ENCODE measurements at regions not wholly inside any gene's neighbourhood (a gene's known extent, or its start where the extent isn't known, plus 50 kb on each side); places are given as distances from the start of the nearest gene placed in this dataset.

DNA sequence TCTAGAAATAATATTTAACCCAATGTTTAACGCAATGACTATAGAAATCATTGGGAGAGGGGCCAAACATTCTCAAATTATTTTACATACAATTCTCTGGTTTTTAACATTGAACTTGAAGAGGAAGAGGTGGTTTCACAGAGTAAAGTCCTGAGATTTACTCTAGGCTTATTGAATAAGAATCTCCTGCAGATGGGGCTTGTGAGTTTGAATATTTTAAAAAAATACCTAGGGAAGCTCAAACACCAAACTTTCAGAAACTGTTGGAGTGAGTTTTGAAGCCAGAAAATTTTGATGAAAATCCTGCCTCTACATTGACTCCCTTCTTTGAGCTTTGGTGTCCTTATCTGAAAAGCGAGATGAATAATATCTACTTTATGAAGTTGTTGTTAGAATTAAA, 906.6 kb downstream of the TUSC7 start:
- TF ChIP-seq, protein P1, sequence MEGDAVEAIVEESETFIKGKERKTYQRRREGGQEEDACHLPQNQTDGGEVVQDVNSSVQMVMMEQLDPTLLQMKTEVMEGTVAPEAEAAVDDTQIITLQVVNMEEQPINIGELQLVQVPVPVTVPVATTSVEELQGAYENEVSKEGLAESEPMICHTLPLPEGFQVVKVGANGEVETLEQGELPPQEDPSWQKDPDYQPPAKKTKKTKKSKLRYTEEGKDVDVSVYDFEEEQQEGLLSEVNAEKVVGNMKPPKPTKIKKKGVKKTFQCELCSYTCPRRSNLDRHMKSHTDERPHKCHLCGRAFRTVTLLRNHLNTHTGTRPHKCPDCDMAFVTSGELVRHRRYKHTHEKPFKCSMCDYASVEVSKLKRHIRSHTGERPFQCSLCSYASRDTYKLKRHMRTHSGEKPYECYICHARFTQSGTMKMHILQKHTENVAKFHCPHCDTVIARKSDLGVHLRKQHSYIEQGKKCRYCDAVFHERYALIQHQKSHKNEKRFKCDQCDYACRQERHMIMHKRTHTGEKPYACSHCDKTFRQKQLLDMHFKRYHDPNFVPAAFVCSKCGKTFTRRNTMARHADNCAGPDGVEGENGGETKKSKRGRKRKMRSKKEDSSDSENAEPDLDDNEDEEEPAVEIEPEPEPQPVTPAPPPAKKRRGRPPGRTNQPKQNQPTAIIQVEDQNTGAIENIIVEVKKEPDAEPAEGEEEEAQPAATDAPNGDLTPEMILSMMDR (conservative IDR thresholded peaks at IDR 0.05; ENCODE audit: low read depth, low read length), result peak; percentile 0
- H3K4me3 ChIP-seq (ENCODE audit: low read depth, low read length), result no peak overlapping the region
- DNase-seq (ENCODE audit: low read depth), result no peak

DNA sequence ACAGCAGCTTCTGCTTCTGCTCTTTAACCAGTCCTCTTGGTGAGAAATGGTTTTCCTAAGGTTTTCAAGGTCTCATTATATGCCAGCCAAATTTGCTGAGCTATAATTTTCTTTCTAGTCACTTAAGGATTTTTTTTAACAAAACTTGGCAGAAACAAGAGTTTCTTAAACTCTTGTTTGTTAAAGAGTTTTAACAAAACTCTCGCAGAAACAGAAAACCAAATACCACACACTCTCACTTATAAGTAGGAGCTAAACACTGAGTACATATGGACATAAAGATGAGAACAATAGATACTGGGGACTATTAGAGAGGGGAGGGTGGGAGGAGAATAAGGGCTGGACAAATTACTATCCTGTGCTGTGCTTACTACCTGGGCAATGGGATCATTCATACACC, 908.3 kb downstream of the TUSC7 start:
- TF ChIP-seq, protein P1 (conservative IDR thresholded peaks at IDR 0.05; ENCODE audit: low read depth, low read length), result no peak
- no peak overlapping the region for H3K4me3 ChIP-seq (ENCODE audit: low read depth, low read length)
- DNase-seq (ENCODE audit: low read depth), result no peak

DNA sequence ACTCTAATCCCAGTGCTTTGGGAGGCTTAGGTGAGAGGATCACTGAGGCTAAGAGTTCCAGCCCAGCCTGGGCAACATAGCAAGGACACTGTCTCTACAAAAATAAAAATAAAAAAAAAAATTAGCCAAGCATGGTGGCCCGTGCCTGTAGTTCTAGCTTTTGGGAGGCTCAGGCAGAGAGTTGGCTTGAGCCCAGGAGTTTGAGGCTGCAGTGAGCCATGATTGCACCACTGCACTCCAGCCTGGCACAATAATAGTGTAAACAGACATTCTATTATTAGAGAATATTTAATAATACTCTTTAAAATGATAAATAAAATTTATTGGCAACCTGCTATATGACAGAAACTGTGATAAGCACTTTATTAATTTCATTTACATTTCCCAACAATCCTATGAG, 908.9 kb downstream of the TUSC7 start:
- H3K4me3 ChIP-seq (ENCODE audit: low read depth, low read length), result no peak overlapping the region
- TF ChIP-seq, protein P1 (conservative IDR thresholded peaks at IDR 0.05; ENCODE audit: low read depth, low read length), result no peak
- DNase-seq (ENCODE audit: low read depth), result no peak

DNA sequence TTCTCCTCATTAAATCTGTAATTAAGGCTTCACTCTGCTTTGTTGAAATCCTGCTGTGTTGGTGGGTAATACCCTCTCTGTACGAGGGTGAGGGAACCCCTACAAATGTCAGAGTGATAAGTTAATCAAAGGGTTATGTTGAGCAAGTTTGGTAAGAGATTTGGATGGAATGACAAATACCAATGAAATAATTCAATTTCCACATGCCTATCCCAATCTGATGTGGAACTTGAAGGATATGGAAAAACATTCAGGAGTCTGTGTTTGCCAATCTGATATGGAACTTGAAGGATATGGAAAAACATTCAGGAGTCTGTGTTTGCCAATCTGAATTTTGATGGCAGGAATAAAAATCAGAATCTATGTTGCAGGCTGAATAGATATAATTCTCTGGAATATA, 910.2 kb downstream of the TUSC7 start:
- H3K4me3 ChIP-seq (ENCODE audit: low read depth, low read length), result no peak overlapping the region
- TF ChIP-seq, protein P1 (conservative IDR thresholded peaks at IDR 0.05; ENCODE audit: low read depth, low read length), result no peak
- DNase-seq (ENCODE audit: low read depth), result no peak

DNA sequence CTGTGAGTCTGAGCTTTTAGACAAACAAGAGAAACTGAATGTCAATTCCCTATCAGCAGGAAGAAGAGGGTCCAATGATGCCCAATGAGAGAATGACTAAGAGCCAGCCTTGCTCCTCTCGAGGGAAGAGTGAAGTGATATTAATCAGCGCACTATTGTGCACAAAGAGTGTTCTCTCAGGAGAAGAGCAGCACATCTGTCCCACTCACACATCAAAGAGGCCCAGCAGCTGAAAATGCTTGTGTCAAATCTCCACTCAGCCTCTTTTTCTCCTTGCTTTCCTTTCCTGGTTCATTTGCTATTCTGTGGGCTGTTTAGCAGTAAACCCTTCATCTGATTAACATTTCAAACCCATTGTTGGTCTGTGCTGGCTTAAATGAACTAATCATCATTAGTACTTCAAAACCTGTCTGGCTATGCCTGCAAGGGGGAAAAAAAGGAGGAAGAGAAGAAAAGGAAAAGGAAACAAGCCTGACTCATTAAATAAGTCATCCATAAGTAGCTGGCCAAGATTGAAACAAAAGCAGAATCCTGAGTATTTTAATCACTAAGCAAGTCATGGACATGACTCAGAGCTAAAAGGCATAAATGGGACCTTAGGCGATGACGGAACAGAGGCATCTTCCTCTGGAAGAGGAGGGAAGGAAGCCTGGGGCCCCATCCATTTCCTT, 912.7 kb downstream of the TUSC7 start:
- no peak overlapping the region for H3K4me3 ChIP-seq (ENCODE audit: low read depth, low read length)
- DNase-seq (ENCODE audit: low read depth), result peak; percentile 88
- TF ChIP-seq, protein P1 (conservative IDR thresholded peaks at IDR 0.05; ENCODE audit: low read depth, low read length), result no peak

DNA sequence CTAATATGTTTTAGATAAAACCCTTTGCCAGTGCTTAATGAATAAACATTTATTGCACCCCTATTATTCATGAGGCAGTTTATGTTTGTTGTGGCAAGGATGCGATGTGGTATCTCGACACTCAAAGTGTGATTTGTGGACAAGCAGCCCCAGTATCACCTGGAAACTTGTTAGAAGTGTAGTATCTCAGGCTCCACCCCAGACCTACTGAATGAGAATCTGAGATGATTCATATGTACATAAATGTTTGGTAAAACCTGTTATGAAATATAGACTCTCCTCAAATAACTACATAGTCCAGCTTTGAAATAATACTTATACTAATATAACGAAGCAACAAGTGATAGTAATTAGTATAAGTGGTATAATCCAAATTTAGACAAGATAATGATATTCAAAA, 914.8 kb downstream of the TUSC7 start:
- TF ChIP-seq, protein P1 (conservative IDR thresholded peaks at IDR 0.05; ENCODE audit: low read depth, low read length), result no peak
- no peak overlapping the region for H3K4me3 ChIP-seq (ENCODE audit: low read depth, low read length)
- no peak for DNase-seq (ENCODE audit: low read depth)

DNA sequence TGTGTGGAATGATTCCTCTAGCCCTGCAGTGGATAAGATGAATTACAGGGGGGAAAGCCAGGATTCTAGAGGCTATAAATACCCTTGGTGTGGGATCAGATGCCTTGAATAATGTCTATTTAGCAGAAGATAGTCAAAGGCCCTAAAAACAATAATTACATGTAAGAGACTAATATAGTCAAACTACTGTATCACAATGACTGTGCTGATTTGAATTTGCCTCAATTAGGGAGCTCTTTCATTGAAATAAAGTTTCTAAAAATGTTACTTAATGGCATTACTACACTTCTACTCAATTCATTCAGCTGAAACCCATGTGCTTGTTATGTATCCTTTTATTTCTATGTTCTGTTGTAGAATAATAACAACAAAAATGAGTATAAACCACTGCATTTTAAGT, 915.6 kb downstream of the TUSC7 start:
- TF ChIP-seq, protein P1 (conservative IDR thresholded peaks at IDR 0.05; ENCODE audit: low read depth, low read length), result no peak
- no peak overlapping the region for H3K4me3 ChIP-seq (ENCODE audit: low read depth, low read length)
- no peak for DNase-seq (ENCODE audit: low read depth)

All from epithelial cell of proximal tubule (primary cell).